A673 (cell line): ENCODE measurements at regions not wholly inside any gene's neighbourhood (a gene's known extent, or its start where the extent isn't known, plus 50 kb on each side); places are given as distances from the start of the nearest gene placed in this dataset.

Experiments used
- BruUV-seq: library from RNA; stranded (reverse); fragments of 400-500 nt; replicated peaks from 2 replicates; lab custom pipeline; 2021; lab: Mats Ljungman, UMichigan
- CTCF ChIA-PET: fragments of 300-600 bp; sonication (Branson Sonifier 250); formaldehyde crosslinking; loops from one replicate; lab custom pipeline; 2022; ENCODE audit warnings: antibody characterized with exemption; lab: Charles Lee
- POLR2A ChIA-PET: fragments of 300-600 bp; sonication (Branson Sonifier 250); formaldehyde crosslinking; loops from one replicate; lab custom pipeline; 2022; ENCODE audit warnings: antibody characterized with exemption; ENCODE audit not compliant: low non-redundant PET; lab: Charles Lee
- DNase-seq: peaks from one replicate; pipeline ENCODE4 v3.0.0-alpha.2; 2015; ENCODE audit warnings: low spot score
- H3K27ac ChIP-seq: fragments of 200-600 bp; sonication (generic); 2 replicates; pipeline ENCODE4 v1.5.1; 2016; ENCODE audit warnings: mixed run types, low read depth, mild to moderate bottlenecking, mixed read lengths, antibody characterized with exemption, low read length; ENCODE audit not compliant: poor library complexity, severe bottlenecking
- H3K27me3 ChIP-seq: fragments of 200-600 bp; sonication (generic); replicated peaks from 2 replicates; pipeline ENCODE4 v1.6.1; 2017; ENCODE audit warnings: mixed run types, low read depth, mild to moderate bottlenecking, mixed read lengths, antibody characterized with exemption, low read length; ENCODE audit not compliant: insufficient read depth, poor library complexity
- H3K36me3 ChIP-seq: fragments of 200-600 bp; sonication (generic); 2 replicates; pipeline ENCODE4 v1.6.1; 2016; ENCODE audit warnings: mixed run types, mild to moderate bottlenecking, mixed read lengths, antibody characterized with exemption, low read length; ENCODE audit not compliant: insufficient read depth, poor library complexity, severe bottlenecking
- H3K4me1 ChIP-seq: fragments of 200-600 bp; sonication (generic); 2 replicates; pipeline ENCODE4 v1.6.1; 2017; ENCODE audit warnings: mixed run types, mild to moderate bottlenecking, mixed read lengths, antibody characterized with exemption, low read length; ENCODE audit not compliant: insufficient read depth, poor library complexity, severe bottlenecking
- H3K4me3 ChIP-seq: fragments of 200-600 bp; sonication (generic); 2 replicates; pipeline ENCODE4 v1.5.1; 2016; ENCODE audit warnings: low read depth, mixed run types, mild to moderate bottlenecking, mixed read lengths, low read length; ENCODE audit not compliant: poor library complexity, severe bottlenecking
- H3K9me3 ChIP-seq: fragments of 200-600 bp; sonication (generic); 2 replicates; pipeline ENCODE4 v1.6.1; 2016; ENCODE audit warnings: mixed run types, low read depth, mild to moderate bottlenecking, mixed read lengths, antibody characterized with exemption, low read length; ENCODE audit not compliant: poor library complexity, severe bottlenecking
- CTCF ChIP-seq: fragments of 300-800, 200-600 bp; sonication (generic); conservative IDR thresholded peaks from 2 replicates; pipeline ENCODE4 v1.5.1; 2017; ENCODE audit warnings: low read depth, mild to moderate bottlenecking, antibody characterized with exemption, low read length, moderate library complexity, mixed read lengths
- EZH2 ChIP-seq: fragments of 200-600 bp; sonication (generic); IDR thresholded peaks from 2 replicates; pipeline ENCODE4 v1.6.1; 2017; ENCODE audit warnings: borderline replicate concordance, low read depth, mild to moderate bottlenecking, mixed read lengths, antibody characterized with exemption, low read length; ENCODE audit not compliant: poor library complexity, severe bottlenecking
- intact Hi-C: fragments of 100-400 bp; cut with micrococcal nuclease; formaldehyde crosslinking; loops from one replicate; pipeline ENCODE4 v1.10.0; 2022; ENCODE audit not compliant: unreplicated experiment

- ChIA-PET POLR2A (no interaction called here), CTCF (interaction anchor here (1.4 kb wide), 1 partner anchor 355 kb away, joined by 6 read pairs; no protein-coding TSS in a partner anchor)
- Histone ChIP-seq H3K4me3 (no peak overlapping the region), H3K36me3 (no peaks in the 10 kb centered on the region), H3K4me1 (no peaks in the 10 kb centered on the region), H3K27ac (no peak overlapping the region), H3K9me3 (no peaks in the 10 kb centered on the region), H3K27me3 (no peaks in the 10 kb centered on the region)
- intact Hi-C loops = loop anchor here (2.0 to 5.0 kb wide), 4 partner anchors 142 to 487 kb away; no protein-coding TSS in a partner anchor
- TF ChIP-seq EZH2 (no peak), CTCF (no peak)
- DNase-seq = no peak
- no TSS peak for BruUV-seq
Measured at GRCh38 chr4:74674750-74675149, 119.6 kb downstream of the BTC start.

- CTCF ChIA-PET = interaction anchor here (0.6 to 1.4 kb wide), 3 partner anchors 354 to 442 kb away, joined by 3 to 6 read pairs (median 4); no protein-coding TSS in a partner anchor
- POLR2A ChIA-PET = no interaction called here
- BruUV-seq = no TSS peak
- intact Hi-C loops = loop anchor here (2.0 to 5.0 kb wide), 3 partner anchors 143 to 488 kb away; no protein-coding TSS in a partner anchor
- no peak overlapping the region for H3K4me3 ChIP-seq
- no peaks in the 10 kb centered on the region for H3K27me3 ChIP-seq
- TF ChIP-seq CTCF (peak; percentile 66), EZH2 (no peak)
- DNase-seq = peak; percentile 48
- no peaks in the 10 kb centered on the region for H3K4me1 ChIP-seq
- H3K36me3 ChIP-seq = no peaks in the 10 kb centered on the region
- no peaks in the 10 kb centered on the region for H3K9me3 ChIP-seq
- H3K27ac ChIP-seq = no peak overlapping the region
Measured at GRCh38 chr4:74675673-74676279, 118.5 kb downstream of the BTC start.

- TF ChIP-seq CTCF (no peak), EZH2 (no peak)
- POLR2A ChIA-PET = no interaction called here
- no peaks in the 10 kb centered on the region for H3K36me3 ChIP-seq
- no peaks in the 10 kb centered on the region for H3K4me1 ChIP-seq
- CTCF ChIA-PET = interaction anchor here (0.6 kb wide), 1 partner anchor 65 kb away, joined by 3 read pairs; no protein-coding TSS in a partner anchor
- no TSS peak for BruUV-seq
- no peak overlapping the region for H3K27ac ChIP-seq
- peak; percentile 12 for DNase-seq
- H3K27me3 ChIP-seq = no peaks in the 10 kb centered on the region
- intact Hi-C loops = no loop called here
- H3K4me3 ChIP-seq = no peak overlapping the region
- H3K9me3 ChIP-seq = no peaks in the 10 kb centered on the region
Measured at GRCh38 chr4:74682567-74683359, 111.6 kb downstream of the BTC start.
